ENCODE measurements at regions not wholly inside any gene's neighbourhood (a gene's known extent, or its start where the extent isn't known, plus 50 kb on each side); places are given as distances from the start of the nearest gene placed in this dataset.

DNA sequence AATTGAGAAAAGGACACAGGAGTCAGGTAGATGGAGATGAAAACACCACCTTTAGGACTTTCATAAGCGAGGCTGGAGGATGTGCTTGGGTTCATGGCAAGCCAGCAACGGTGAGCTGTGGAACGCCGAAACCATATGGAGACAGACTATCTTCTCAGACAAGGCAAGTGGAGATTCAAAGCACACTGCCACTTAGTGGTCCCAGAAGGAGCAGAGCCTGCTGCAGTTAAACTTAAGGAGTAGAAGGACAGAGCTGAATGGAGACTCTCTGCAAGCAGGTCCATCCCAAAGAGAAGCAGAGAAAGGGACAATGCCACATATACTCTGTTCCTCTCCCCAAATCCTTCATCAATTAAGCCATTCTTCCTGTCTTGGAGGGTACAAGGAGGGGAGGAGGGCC is 236.3 kb upstream of the HABP2 start:
- ChIA-PET POLR2A (no interaction called here), CTCF (no interaction called here)

DNA sequence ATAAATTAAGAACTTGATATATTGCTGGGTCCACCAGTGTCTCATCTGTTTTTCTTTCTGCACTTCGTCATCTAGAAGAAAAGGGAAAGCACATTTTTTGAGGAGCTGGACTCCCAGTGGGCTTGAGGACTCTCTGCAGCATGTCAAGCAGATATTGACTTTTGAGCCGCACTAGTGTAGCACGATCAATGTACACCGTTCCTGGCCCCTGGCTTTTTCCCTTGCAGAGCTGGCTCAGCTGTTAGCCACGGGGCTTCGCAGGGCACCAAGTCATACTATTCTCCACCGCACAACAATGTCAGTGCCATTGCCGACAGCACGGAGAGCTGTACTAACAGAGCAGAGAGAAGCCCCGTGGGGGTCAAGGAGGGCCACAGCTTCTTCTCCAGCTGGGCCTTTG is 235.4 kb upstream of the HABP2 start:
- ATAC-seq (no peak), DNase-seq (no peak)
- no peaks in the 10 kb centered on the region for H3K9me3 Mint-ChIP-seq
- H3K27me3 Mint-ChIP-seq: no peaks in the 10 kb centered on the region
- intact Hi-C loops (cut with micrococcal nuclease): no loop called here
- H3K4me1 Mint-ChIP-seq (ENCODE audit: low read depth): no peaks in the 10 kb centered on the region
- CTCF ChIA-PET: interaction anchor here (1.0 to 2.0 kb wide), 3 partner anchors 10 to 245 kb away, joined by 3 to 6 read pairs (median 3); no protein-coding TSS in a partner anchor
- no peaks in the 10 kb centered on the region for H3K36me3 Mint-ChIP-seq (ENCODE audit: low read depth)
- H3K4me3 Mint-ChIP-seq: no peak overlapping the region
- TF ChIP-seq, protein P1, sequence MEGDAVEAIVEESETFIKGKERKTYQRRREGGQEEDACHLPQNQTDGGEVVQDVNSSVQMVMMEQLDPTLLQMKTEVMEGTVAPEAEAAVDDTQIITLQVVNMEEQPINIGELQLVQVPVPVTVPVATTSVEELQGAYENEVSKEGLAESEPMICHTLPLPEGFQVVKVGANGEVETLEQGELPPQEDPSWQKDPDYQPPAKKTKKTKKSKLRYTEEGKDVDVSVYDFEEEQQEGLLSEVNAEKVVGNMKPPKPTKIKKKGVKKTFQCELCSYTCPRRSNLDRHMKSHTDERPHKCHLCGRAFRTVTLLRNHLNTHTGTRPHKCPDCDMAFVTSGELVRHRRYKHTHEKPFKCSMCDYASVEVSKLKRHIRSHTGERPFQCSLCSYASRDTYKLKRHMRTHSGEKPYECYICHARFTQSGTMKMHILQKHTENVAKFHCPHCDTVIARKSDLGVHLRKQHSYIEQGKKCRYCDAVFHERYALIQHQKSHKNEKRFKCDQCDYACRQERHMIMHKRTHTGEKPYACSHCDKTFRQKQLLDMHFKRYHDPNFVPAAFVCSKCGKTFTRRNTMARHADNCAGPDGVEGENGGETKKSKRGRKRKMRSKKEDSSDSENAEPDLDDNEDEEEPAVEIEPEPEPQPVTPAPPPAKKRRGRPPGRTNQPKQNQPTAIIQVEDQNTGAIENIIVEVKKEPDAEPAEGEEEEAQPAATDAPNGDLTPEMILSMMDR (IDR thresholded peaks at IDR 0.05): no peak
- POLR2A ChIA-PET: interaction anchor here (0.6 kb wide), 1 partner anchor 65 kb away, joined by 3 read pairs; no protein-coding TSS in a partner anchor
- H3K27ac Mint-ChIP-seq: no peak overlapping the region

More for the DNA sequence above, 236.3 kb upstream of the HABP2 start:
- no peaks in the 10 kb centered on the region for H3K4me1 Mint-ChIP-seq (ENCODE audit: low read depth)
- no peak for ATAC-seq
- no peak overlapping the region for H3K4me3 Mint-ChIP-seq
- intact Hi-C loops (cut with micrococcal nuclease): no loop called here
- H3K36me3 Mint-ChIP-seq (ENCODE audit: low read depth): no peaks in the 10 kb centered on the region
- H3K27me3 Mint-ChIP-seq: no peaks in the 10 kb centered on the region
- DNase-seq: no peak
- TF ChIP-seq, protein P1 (IDR thresholded peaks at IDR 0.05): no peak
- H3K27ac Mint-ChIP-seq: no peak overlapping the region
- H3K9me3 Mint-ChIP-seq: no peaks in the 10 kb centered on the region

DNA sequence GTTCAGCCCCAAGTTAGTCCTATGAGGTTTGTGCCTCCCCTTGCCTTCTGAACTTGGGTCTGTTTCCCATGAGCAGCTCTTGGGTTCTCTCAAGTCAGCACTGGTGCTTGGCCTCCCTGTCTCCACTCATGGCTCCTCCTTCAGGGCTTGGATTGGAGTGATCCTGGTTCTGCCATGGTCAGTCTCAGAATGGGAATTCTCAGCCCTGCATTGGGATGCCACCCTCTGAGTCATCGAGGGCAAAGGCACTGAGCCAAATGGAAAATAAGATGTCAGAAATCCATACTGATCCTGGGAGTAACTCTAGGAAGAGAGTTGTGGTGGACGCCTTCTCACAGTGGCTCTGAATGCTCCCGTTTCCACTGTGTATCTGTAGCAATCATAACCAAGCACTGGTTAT is 233.4 kb upstream of the HABP2 start:
- Mint-ChIP-seq H3K4me3 (no peak overlapping the region), H3K27ac (no peak overlapping the region), H3K27me3 (peaks cover 3% of the 10 kb centered on the region), H3K4me1 (ENCODE audit: low read depth) (no peaks in the 10 kb centered on the region), H3K9me3 (no peaks in the 10 kb centered on the region), H3K36me3 (ENCODE audit: low read depth) (no peaks in the 10 kb centered on the region)
- ATAC-seq (no peak), DNase-seq (no peak)
- TF ChIP-seq, protein P1 (IDR thresholded peaks at IDR 0.05): no peak
- CTCF ChIA-PET: no interaction called here
- POLR2A ChIA-PET: no interaction called here
- intact Hi-C loops (cut with micrococcal nuclease): no loop called here

- CTCF ChIA-PET: no interaction called here
- Mint-ChIP-seq H3K27me3 (peaks cover 3% of the 10 kb centered on the region), H3K9me3 (no peaks in the 10 kb centered on the region), H3K4me3 (no peak overlapping the region), H3K27ac (no peak overlapping the region), H3K4me1 (ENCODE audit: low read depth) (no peaks in the 10 kb centered on the region), H3K36me3 (ENCODE audit: low read depth) (no peaks in the 10 kb centered on the region)
- intact Hi-C loops (cut with micrococcal nuclease): no loop called here
- ATAC-seq: no peak
- TF ChIP-seq, protein P1 (IDR thresholded peaks at IDR 0.05): no peak
- POLR2A ChIA-PET: no interaction called here
- no peak for DNase-seq
Measured at GRCh38 chr10:113320211-113320610, 232.6 kb upstream of the HABP2 start.

- TF ChIP-seq, protein P1 (IDR thresholded peaks at IDR 0.05): no peak
- no peak overlapping the region for H3K27ac Mint-ChIP-seq
- peaks cover 3% of the 10 kb centered on the region for H3K27me3 Mint-ChIP-seq
- no peaks in the 10 kb centered on the region for H3K36me3 Mint-ChIP-seq (ENCODE audit: low read depth)
- DNase-seq (no peak), ATAC-seq (no peak)
- POLR2A ChIA-PET: no interaction called here
- intact Hi-C loops (cut with micrococcal nuclease): no loop called here
- H3K4me1 Mint-ChIP-seq (ENCODE audit: low read depth): peaks cover under 1% of the 10 kb centered on the region
- CTCF ChIA-PET: no interaction called here
- H3K4me3 Mint-ChIP-seq: no peak overlapping the region
- no peaks in the 10 kb centered on the region for H3K9me3 Mint-ChIP-seq
Measured at GRCh38 chr10:113320987-113321386, 231.9 kb upstream of the HABP2 start.

Measured in activated CD8-positive, alpha-beta T cell treated with anti-CD3 and anti-CD28 coated beads for 36 hours (primary cell).